Left lung (tissue), 4 donors: ENCODE measurements at regions not wholly inside any gene's neighbourhood (a gene's known extent, or its start where the extent isn't known, plus 50 kb on each side); places are given as distances from the start of the nearest gene placed in this dataset.

Experiments
- ATAC-seq: fragments of 200-7000 bp; cut with Tn5 transposase; one replicate; pipeline ENCODE4 v1.9.1; 2020; ENCODE audit warnings: moderate library complexity
- DNase-seq, 4 donors: peaks; one replicate each; pipeline ENCODE4 v3.0.0-alpha.2; 2013 to 2020
- H3K27ac ChIP-seq, 2 donors: fragments of 200-600 bp; sonication (generic) in 1 of 2; one replicate each; pipeline versions ENCODE4 v1.5.0 to v1.8.0; 2020 to 2021
- H3K27me3 ChIP-seq, 2 donors: fragments of 200-600 bp; sonication (generic) in 1 of 2; one replicate each; pipeline versions ENCODE4 v1.5.0 to v1.8.0; 2020 to 2021
- H3K36me3 ChIP-seq, 2 donors: fragments of 200-600 bp; sonication (generic) in 1 of 2; one replicate each; pipeline versions ENCODE4 v1.5.0 to v1.8.0; 2020 to 2021
- H3K4me1 ChIP-seq, 2 donors: fragments of 200-600 bp; one replicate each; pipeline ENCODE4 v1.8.0; 2021
- H3K4me3 ChIP-seq, 2 donors: fragments of 200-600 bp; sonication (generic) in 1 of 2; one replicate each; pipeline versions ENCODE4 v1.5.0 to v1.8.0; 2020 to 2021; ENCODE audit warnings: mild to moderate bottlenecking in 1 of 2
- H3K9me3 ChIP-seq, 2 donors: fragments of 200-600 bp; sonication (generic) in 1 of 2; one replicate each; pipeline versions ENCODE4 v1.5.0 to v1.8.0; 2020 to 2021
- intact Hi-C, 2 donors: fragments of 100-400 bp; cut with DNase I; formaldehyde crosslinking; loops; one replicate each; pipeline versions ENCODE4 v1.11.2 to v1.14.2; 2022
- TF ChIP-seq, protein P1 (sequence below), 2 donors: fragments of 200-600 bp; sonication (generic) in 1 of 2; IDR thresholded peaks; one replicate each; pipeline versions ENCODE4 v1.5.0 to v1.8.0; 2021; ENCODE audit warnings: antibody characterized with exemption in 2 of 2
- donor health status: DM: no; HTN: yes; CAD: no.
- donor health status: DM: no; HTN: no; CAD: no.

DNA sequence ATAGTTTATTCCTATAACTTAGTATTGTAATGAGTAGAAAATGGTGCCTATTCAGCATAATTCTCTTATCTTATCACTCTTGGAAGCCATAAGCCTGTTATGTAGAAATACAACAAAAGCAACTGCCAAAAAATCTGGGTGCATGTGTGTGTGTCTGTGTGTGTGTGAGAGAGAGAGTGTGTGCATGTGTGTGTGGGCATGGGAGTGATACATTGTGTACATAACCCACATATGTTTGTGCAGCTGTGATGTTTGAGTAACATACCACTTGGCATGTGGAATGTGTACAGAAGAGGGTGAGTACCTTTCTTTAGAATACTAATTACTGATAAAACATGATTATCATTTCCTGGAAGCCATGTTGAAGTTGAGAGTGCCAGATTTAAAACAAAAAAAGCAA, 642.3 kb upstream of the SYT4 start:
- H3K9me3 ChIP-seq: no peaks in the 10 kb centered on the region
- no peak overlapping the region for H3K4me3 ChIP-seq
- TF ChIP-seq, protein P1, sequence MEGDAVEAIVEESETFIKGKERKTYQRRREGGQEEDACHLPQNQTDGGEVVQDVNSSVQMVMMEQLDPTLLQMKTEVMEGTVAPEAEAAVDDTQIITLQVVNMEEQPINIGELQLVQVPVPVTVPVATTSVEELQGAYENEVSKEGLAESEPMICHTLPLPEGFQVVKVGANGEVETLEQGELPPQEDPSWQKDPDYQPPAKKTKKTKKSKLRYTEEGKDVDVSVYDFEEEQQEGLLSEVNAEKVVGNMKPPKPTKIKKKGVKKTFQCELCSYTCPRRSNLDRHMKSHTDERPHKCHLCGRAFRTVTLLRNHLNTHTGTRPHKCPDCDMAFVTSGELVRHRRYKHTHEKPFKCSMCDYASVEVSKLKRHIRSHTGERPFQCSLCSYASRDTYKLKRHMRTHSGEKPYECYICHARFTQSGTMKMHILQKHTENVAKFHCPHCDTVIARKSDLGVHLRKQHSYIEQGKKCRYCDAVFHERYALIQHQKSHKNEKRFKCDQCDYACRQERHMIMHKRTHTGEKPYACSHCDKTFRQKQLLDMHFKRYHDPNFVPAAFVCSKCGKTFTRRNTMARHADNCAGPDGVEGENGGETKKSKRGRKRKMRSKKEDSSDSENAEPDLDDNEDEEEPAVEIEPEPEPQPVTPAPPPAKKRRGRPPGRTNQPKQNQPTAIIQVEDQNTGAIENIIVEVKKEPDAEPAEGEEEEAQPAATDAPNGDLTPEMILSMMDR (IDR thresholded peaks at IDR 0.05): no peak
- DNase-seq (peak in 2 of 4 donors; percentile 54 to 61), ATAC-seq (peak; percentile 27)
- H3K27me3 ChIP-seq: no peaks in the 10 kb centered on the region
- intact Hi-C loops: no loop called here
- H3K27ac ChIP-seq: no peak overlapping the region
- no peaks in the 10 kb centered on the region for H3K4me1 ChIP-seq
- no peaks in the 10 kb centered on the region for H3K36me3 ChIP-seq

DNA sequence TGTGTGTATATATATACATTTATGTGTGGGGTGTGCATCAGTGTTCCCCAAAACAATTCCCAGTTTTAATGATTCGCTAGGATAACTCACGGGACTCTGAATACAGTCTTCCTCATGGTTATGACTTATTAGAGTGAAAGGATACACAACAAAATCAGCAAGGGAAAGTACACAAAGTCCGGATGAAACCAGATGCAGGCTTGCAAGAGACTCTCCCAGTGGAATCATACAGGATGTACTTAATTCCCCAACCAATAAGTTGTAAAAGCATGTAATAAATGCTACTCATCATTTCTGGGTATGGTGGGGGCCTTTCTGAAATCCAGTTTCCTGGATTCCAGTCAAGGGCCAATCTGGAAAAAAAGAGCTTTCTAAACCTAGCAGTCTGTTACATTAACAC, 654.1 kb upstream of the SYT4 start:
- no peak for ATAC-seq
- H3K27ac ChIP-seq: no peak overlapping the region

DNA sequence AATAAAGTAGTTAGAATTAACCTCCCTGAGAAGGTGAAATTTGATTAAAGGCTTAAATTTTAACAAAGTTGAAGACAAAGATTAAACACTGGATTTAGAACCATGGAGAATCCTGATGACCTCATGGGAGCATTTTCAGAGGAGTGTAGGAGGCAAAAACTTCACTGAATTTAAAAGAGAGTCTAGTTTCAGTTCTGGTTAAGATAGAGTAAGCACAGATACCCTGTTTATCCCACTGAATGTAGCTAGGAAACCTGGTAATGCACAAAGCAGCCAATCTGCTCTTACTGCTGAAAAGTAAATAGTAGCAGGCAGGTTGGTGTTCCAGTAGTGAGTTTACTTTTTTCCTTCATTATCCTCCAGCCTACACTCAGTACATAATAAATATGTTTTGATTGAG, 654.9 kb upstream of the SYT4 start:
- TF ChIP-seq, protein P1 (IDR thresholded peaks at IDR 0.05): no peak
- DNase-seq (no peak), ATAC-seq (no peak)
- Histone ChIP-seq H3K27me3 (no peaks in the 10 kb centered on the region), H3K4me1 (peaks cover 3 to 5% of the 10 kb centered on the region in 2 donors), H3K9me3 (no peaks in the 10 kb centered on the region), H3K4me3 (no peak overlapping the region), H3K36me3 (no peaks in the 10 kb centered on the region), H3K27ac (no peak overlapping the region)
- intact Hi-C loops: no loop called here

More for the DNA sequence above, 654.1 kb upstream of the SYT4 start:
- Histone ChIP-seq H3K27me3 (no peaks in the 10 kb centered on the region), H3K9me3 (no peaks in the 10 kb centered on the region), H3K36me3 (no peaks in the 10 kb centered on the region), H3K4me3 (no peak overlapping the region), H3K4me1 (peaks cover 3 to 5% of the 10 kb centered on the region in 2 donors)
- intact Hi-C loops: no loop called here
- TF ChIP-seq, protein P1 (IDR thresholded peaks at IDR 0.05): no peak
- no peak for DNase-seq

DNA sequence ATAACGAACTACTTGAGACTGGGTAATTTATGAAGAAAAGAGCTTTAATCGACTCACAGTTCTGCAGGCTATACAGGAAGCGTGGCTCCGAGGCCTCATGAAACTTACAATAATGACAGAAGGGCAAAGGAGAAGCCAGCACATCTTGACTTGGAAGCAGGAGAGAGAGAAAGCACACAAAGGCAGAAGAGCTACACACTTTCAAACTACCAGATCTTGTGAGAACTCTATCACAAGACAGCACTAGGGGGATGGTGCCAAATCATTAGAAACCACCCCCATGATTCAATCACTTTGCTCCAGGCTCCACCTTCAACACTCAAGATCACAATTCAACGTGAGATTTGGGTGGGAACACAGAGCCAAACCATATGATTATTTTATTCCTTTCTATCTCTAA, 655.9 kb upstream of the SYT4 start:
- no peaks in the 10 kb centered on the region for H3K9me3 ChIP-seq
- no peak for ATAC-seq
- TF ChIP-seq, protein P1 (IDR thresholded peaks at IDR 0.05): no peak
- peaks cover 3 to 5% of the 10 kb centered on the region in 2 donors for H3K4me1 ChIP-seq
- intact Hi-C loops: no loop called here
- H3K36me3 ChIP-seq: no peaks in the 10 kb centered on the region
- H3K27me3 ChIP-seq: no peaks in the 10 kb centered on the region
- no peak for DNase-seq
- no peak overlapping the region for H3K27ac ChIP-seq
- no peak overlapping the region for H3K4me3 ChIP-seq

DNA sequence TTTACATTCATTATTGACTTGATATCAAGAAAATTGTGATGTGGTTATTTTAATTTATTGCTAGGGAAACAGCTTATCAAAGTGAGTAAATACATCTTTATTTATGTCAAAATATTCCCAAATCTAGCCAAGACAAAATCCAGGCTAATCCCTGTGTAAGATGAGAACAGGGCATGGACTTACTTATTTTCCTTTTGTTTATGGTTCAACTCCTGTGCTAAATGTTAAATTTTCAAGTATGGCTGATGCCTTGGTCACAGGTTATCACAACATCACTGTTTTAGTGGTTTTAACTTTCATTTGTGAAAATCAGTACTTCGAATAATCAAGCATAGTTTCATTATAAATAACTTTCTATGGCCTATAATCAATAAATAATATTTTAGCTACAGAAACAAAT, 657.0 kb upstream of the SYT4 start:
- TF ChIP-seq, protein P1 (IDR thresholded peaks at IDR 0.05): no peak
- H3K36me3 ChIP-seq: no peaks in the 10 kb centered on the region
- H3K9me3 ChIP-seq: no peaks in the 10 kb centered on the region
- ATAC-seq (no peak), DNase-seq (peak in 1 of 4 donors; percentile 16)
- H3K4me1 ChIP-seq: peaks cover 3 to 5% of the 10 kb centered on the region in 2 donors
- no peaks in the 10 kb centered on the region for H3K27me3 ChIP-seq
- no peak overlapping the region for H3K4me3 ChIP-seq
- no peak overlapping the region for H3K27ac ChIP-seq
- intact Hi-C loops: no loop called here
